Skin epidermis (tissue), 12 donors: ENCODE measurements at regions not wholly inside any gene's neighbourhood (a gene's known extent, or its start where the extent isn't known, plus 50 kb on each side); places are given as distances from the start of the nearest gene placed in this dataset.

Experiments used
- H3K27ac ChIP-seq, 21 experiments: fragments of 200-600 bp; sonication (generic) in 11 of 21; one replicate each; pipeline ENCODE4 v1.5.0; 2020; ENCODE audit warnings: mild to moderate bottlenecking in 3 of 21, inconsistent platforms in 2 of 21, moderate library complexity in 2 of 21
- H3K4me3 ChIP-seq, 7 experiments: fragments of 200-600 bp; sonication (generic) in 2 of 7; one replicate each; pipeline ENCODE4 v1.5.0; 2020; ENCODE audit warnings: inconsistent platforms in 2 of 7, mild to moderate bottlenecking in 2 of 7, moderate library complexity in 1 of 7

DNA sequence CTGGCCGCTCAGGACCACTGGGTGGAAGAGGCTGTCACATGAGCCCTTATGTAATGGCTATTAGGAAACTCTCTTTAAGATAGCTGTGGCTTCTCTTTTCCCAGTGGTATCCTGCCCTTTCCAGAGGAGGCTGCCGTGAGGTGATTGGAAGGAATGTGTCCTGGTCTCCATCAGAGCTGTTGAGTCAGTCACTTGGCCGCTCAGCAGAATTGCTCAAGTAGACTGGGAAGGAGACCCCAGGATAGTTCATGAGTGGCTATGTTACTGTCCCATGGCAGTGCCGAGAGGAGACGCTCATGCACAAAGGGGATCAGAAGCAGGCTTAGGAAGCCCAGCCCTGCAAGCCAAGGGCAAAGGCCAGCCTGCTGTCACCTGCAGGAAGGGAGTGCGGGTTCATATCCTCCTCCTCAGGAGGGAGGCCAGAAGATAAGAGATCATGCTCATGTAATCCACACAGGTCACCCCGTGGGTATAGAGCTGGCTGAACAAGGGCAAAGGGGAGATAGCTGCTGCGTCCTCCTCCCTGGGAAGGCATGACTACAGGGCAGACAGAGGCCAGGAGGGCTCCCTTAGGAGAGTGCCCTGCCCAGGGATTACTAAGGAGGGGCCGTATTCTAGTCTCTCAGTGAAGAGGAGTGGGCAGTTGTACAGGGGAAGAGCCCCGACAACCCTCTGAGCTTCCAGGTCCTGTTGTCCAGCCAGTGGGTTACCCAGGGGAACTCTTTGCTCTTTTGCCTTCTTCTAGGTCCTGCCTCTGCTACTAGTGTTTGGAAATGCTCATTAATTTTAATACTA lies 137.0 kb upstream of the MAX start:
- no peak overlapping the region for H3K4me3 ChIP-seq
- peak overlapping the region in 6 of 21 experiments; percentile 7 to 73 (median 32) for H3K27ac ChIP-seq

DNA sequence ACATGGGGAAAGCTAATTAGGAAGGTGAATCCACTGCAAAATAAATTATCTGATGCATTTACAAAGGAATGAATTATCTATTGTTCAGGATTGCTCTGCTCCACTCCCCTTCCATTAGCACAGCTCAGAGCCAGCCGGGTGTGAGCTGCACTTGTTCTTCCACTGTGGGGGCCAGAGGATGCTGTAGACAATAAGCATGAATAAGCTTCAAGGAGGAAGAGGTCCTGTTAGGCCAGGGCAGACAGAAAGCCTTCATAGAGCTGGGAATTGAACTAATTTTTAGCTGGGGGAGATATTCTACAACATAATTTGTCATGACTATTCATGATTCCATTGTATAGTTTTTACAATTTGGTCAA lies 137.6 kb upstream of the MAX start:
- H3K27ac ChIP-seq: no peak overlapping the region
- H3K4me3 ChIP-seq: no peak overlapping the region

DNA sequence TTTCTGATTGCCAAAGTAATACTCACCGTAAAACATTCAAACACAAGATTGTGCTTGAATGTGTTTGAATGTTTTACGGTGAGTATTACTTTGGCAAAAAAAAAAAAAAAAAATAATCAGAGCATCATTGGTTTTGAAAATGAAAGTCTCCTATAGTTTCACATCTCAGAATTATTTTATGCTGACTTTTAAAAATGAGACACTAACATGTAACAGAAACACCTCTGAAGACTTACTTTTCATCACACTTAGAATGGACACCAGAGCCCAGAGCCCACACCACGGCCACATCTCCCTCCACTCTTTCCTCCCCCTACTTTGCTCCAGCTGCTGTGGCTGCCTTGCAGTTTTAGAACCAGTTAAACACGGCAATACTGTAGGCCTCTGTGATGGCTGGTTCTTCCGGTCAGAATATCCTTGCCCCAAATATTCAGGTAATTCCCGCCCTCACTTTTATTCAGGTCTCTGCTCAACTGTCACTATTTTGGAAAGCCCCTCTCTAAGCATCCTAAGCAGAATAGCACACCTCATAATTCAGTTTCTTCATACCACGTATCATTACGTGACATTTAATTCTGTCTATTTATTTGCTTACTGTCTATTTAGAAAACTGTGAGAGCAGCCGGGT lies 138.9 kb upstream of the MAX start:
- Histone ChIP-seq H3K27ac (no peak overlapping the region), H3K4me3 (no peak overlapping the region)

DNA sequence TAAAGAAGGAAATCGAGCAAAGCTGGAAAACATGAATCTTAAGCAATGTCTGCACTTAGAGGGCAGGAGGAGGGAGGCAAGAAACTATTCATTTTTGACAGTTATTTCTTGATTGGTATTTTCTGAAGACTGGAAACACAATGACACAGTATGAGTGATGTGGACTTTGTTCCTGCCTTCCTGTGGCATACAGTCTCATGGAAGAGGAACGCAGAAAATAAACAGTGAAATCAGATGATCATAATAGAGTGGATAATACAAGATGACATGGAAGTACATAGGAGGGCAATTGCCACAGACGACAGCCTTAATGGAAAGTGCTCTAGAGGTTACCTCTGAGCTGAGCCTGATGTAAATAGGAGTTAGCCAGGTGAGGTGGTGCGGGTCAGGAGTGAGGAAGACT lies 140.4 kb upstream of the MAX start:
- no peak overlapping the region for H3K27ac ChIP-seq
- H3K4me3 ChIP-seq: no peak overlapping the region

DNA sequence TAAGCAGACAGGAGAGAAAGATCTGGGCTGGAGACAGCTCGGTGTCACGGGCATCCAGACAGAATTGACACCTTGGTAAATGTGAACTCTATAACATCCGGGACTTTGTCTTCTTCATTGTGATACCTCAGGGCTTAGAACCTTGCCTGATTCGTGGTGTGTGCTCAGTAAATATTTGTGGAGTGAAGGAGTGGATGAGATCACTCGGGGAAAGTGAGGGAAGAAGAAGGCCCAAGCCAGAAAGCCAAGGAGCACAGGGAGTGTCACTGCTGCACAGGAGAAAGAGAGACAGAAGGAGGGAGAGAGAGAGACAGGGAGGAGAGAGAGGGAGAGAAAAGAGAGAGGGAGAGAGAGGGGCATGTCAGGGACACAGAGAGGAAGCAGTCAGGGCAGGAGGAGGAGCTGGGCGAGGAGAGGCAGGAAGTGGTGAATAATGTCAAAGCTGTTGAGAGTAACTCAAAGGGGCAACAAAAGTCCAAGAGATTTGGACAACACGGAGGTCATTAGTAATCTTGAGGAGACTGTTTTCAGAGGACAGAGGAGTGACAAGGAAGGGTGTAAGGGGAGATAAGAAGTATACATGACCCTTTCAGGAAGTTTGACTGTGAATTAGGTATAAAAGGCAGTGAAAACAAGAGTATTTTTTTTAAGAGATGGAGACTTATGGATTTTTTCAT lies 141.6 kb upstream of the MAX start:
- Histone ChIP-seq H3K4me3 (no peak overlapping the region), H3K27ac (no peak overlapping the region)

DNA sequence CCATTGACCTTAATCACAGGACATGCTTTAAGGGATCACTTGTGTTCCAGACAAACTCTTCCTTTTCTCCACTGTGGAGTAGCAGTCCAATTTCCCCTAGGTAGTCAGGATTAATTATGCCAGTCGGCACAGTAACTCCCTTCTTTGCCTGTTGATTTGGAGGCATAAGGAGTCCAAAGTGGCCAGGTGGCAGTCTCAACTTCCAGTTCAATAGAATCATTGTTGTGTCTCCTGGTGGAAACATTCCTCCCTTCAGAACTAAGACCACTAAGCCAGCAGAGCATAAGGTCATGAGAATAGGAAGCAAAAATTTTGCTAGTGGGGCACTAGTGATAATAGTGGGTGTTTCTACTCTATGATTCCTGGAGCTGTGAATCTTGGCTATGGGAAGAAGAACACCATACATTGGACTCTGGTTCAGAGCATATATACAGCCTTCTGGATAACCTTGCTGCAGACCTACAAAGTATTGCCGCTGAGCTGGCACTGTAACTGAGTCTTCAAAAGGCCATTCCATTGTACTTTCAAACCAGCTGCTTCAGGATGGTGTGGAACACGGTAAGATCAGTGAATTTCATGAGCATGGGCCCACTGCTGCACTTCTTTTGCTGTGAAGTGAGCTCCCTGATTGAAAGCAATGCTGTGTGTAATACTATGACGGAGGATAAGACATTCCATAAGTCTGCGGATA lies 147.3 kb upstream of the MAX start:
- H3K27ac ChIP-seq: no peak overlapping the region

DNA sequence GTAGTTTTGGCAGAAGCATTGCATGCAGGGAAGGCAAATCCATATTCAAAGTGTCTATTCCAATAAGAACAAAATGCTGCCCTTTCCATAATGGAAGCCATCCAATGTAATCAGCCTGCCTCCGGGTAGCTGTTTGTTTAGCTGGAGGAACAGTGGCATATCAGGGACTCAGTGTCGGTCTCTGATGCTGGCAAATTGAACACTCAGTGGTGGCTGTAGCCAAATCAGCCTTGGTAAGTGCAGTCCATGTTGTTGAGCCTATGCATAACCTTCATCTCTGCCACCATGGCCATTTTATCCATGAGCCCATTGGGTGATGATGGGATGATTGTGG lies 147.8 kb upstream of the MAX start:
- Histone ChIP-seq H3K4me3 (no peak overlapping the region), H3K27ac (no peak overlapping the region)

More for the DNA sequence above, 147.3 kb upstream of the MAX start:
- H3K4me3 ChIP-seq: no peak overlapping the region

DNA sequence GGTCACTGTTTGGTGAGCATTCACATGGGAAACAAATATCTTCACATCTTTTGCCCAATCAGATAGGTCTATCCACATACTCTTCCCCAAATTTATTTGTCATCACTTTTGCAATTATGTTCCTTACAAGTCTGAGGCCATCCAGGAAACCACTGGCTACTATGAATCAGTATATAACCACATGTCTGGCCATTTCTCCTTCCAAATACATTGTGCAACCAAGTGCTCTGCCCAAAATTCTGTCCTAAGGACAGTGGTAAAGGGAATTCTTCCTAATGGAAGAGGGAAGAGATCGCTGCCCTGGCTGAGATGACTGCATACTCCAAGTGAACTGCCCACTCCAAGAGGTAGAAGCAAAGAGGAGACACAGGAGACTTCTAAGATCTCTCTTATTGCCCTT lies 148.9 kb upstream of the MAX start:
- Histone ChIP-seq H3K27ac (peak overlapping the region in 1 of 21 experiments; percentile 60), H3K4me3 (no peak overlapping the region)

DNA sequence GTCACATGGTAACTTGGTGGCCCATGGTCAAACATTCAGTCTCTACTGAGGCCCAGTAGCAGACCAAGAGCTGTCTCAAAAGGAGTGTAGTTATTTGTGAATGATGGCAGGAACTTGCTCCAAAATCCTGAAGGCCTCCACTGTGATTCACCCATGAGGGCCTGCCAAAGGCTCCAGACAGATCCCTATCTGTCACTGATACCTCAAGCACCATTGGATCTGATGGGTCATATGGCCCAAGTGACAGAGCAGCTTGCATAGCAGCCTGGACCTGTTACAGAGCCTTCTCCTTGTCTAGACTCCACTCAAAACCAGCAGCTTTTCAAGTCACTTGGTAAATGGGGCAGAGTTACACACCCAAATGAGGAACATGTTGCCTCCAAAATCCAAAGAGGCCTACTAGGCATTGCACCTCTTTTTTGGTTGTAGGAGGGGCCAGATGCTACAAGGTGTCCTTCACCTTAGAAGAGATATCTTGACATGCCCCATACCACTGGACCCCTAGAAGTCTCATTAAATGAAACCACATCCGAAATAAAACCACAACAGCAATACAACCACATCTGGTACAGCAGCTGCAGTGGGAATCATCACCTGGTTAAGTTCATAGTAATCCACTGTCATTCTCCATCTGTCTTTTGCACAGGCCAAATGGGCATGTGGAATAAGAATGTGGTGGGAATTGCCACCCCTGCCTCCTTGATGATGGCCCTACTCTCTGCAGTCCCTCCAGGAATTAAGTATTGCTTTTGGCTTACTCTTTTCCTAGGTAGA lies 150.4 kb upstream of the MAX start:
- H3K4me3 ChIP-seq: no peak overlapping the region
- H3K27ac ChIP-seq: no peak overlapping the region

DNA sequence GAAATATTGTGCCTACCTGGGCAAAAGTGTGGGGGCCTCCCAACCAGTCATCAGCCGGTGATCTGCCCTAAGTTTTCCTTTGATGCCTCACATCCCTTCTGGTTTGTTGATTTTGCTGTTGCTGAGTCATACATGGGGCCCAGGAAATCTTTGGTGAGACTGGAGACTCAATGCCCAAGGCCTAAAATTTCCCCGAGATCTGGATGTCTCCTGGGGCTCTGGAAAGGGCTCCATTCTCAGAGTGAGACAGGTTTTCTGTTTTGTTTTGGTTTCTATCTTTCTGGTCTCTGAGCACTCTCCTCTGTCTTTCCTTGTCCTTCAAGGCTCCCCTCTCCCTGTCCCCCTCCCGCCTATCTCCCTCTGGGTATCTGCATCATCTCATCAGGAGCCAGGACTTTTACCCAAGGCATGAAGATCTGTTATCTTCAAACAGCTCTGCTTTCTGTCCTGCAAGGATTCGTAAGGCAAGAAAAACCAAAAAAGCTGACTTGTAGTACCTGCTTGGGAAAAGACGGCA lies 152.8 kb upstream of the MAX start:
- peak overlapping the region in 1 of 21 experiments; percentile 16 for H3K27ac ChIP-seq
- H3K4me3 ChIP-seq: no peak overlapping the region

DNA sequence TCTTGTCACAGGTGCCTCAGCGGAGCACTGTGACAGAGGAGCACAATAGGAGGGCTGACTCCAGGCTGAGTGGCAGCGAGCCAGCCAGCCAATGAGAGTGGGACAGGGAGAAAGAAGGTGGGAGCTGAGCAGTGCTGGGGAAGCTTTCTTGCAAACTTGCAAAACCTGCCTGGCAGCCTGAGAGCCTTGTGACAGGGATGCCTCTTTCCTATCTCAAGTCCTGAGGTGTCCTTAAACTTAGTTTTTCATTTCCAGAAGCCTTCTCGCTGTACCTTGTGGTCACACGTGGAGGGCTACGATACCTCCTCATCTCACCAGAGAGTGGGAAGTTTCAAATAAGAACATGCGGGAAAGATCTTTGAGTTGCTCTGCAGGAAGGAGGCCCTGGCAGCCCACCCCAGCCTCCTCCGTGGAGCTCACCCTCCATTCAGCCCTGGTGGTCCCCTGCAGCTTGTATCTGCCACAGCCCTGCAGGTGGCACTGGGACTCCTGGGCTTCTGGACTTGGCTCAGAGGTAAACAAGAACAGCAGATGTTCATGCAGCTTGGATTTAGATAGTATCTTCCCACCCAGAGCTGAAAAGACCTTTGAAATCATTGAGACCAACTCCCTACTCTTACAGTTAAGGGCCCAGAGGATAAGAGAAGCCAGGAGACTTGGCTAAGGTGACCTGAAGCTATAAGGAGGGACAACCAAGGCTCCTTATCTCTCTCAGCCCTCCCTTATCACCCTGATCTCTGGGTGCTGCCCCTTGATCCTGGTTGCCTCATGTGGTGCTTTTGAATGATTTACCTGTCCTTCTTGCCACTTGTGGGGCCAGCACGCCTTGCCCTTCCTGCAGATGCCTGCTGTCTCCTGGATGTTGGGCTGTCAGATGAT lies 153.5 kb upstream of the MAX start:
- H3K4me3 ChIP-seq: no peak overlapping the region
- peak overlapping the region in 1 of 21 experiments; percentile 16 for H3K27ac ChIP-seq

DNA sequence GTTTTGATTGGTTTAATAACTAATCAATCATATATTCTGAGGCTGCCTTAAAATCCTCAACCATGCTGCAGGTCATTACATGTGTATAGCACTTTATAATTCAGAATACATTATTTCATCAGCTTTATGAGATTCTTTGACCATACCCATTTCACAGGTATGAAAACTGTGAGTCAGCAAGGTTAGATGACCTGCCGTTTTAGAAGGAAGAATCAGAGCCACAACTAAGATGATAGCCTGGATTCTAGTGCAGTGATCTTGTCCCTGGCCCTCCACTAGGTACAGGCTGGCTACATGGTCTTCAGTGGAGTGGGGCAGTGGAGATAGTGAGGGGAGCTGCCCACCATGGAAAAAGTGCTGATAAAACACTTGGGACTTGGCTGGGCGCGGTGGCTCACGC lies 154.4 kb upstream of the MAX start:
- no peak overlapping the region for H3K27ac ChIP-seq
- H3K4me3 ChIP-seq: no peak overlapping the region

DNA sequence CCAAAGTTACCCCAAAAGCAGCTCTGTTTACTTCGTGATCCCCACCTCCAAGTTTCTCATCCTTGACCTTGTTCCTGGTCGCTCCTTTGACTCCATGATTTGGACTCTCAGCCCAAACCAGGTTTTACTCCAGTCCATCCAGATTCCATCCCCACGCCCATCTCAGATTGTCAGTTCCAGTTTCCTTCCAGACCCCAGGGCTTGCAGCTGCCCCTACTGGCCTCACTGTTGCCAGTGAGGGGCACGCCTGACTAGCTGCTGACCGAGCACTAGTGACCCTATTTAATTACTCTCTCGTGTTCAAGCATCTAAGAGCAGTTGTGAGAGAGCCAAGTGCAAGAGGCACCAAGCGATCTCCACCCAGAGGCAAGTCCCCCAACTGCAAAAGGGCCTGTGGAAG lies 155.1 kb upstream of the FUT8 start:
- Histone ChIP-seq H3K27ac (no peak overlapping the region), H3K4me3 (no peak overlapping the region)

DNA sequence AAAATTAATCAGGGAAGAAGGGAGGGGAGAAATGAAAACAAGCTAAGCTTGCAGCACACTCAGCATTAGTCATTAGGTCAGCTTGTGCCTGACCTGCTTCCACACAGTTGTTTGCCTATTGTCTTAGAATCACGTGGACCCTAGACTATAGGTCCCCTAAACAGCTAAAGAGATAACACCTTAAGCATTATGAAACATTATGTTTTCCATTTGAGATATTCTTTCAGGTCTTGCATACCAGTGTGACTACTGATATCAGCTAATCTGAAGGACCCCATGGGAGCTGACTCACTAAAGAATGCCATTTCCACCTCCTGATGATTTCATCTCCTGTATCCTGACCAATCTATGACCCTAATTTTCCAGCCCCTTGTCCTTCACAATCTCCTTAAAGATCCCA lies 154.1 kb upstream of the FUT8 start:
- Histone ChIP-seq H3K27ac (no peak overlapping the region), H3K4me3 (no peak overlapping the region)

DNA sequence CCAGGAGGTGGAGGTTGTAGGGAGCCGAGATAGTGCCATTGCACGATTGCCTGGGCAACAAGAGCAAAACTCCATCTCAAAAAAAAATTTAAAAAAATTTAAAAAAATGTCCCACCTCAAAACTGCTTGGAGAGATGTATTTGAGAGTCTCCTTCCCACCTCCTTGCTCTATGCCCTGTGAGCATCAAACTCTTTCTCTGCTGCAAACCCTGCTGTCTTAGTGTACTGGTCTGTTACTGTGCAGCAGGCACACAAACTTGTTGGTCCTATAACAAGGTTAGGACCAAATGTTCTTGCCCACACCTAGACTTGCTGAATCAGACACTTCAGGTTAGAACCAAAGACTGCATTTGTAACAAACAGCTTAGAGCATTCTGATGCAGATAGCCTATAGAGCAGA lies 153.5 kb upstream of the FUT8 start:
- H3K27ac ChIP-seq: no peak overlapping the region

DNA sequence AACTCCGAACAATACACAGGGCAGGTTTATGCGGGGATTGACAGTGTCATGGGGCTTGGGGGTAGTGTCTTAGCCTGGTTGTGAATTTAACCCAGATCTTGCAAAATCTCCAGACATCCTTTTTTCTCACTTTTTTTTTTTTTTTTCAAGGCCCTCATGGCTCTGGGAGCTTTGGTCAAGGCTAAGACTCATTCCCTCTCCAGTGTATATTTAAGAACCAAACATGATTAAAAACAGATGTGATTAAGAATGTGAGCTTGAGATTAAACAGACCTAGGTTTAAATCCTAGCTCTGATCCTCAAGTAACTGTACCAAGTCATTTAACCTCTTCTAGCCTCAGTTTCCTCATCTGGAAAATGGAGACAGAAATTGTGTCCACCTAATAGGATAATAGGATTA lies 151.7 kb upstream of the FUT8 start:
- Histone ChIP-seq H3K27ac (no peak overlapping the region), H3K4me3 (no peak overlapping the region)

More for the DNA sequence above, 153.5 kb upstream of the FUT8 start:
- H3K4me3 ChIP-seq: no peak overlapping the region

DNA sequence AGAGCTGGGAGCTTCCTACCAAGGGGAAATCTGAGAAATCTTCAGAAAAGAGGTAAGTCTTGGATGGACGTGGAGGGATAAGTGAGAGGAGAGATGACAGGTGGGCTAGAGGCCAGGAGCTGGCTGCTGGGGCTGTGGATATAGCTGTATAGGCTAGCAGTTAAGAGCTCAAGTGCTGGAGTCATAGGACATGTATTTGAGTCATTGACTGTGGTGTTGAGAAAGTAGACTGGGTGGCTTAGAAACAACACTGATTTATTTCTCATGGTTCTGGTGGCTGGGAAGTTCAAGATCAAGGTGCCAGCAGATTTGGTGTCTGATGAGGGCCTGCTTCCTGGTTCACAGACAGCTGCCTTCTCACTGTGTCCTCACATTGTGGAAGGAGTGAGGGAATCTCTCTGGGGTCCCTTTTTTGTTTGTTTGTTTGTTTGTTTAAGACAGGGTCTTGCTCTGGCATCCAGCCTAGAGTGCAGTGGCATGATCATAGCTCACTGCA lies 151.1 kb upstream of the FUT8 start:
- no peak overlapping the region for H3K27ac ChIP-seq
- H3K4me3 ChIP-seq: no peak overlapping the region

DNA sequence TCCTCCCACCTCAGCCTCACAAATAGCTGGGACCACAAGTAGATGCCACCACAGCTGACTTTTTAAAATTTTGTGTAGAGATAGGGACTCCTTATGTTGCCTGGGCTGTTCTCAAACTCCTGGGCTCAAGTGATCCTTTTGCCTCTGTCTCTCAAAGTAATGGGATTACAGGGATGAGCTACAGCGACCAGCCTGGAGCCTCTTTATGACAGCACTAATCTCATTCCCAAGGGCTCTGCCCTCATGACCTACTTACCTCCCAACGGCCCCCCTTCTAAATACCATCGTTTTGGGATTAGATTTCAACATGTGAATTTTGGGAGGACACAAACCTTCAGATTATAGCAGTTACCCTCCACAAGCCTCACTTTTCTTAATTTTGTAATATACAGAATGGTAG lies 150.6 kb upstream of the FUT8 start:
- H3K4me3 ChIP-seq: no peak overlapping the region
- no peak overlapping the region for H3K27ac ChIP-seq
